Inferior parietal cortex (tissue), 1 donor: ENCODE measurements at regions not wholly inside any gene's neighbourhood (a gene's known extent, or its start where the extent isn't known, plus 50 kb on each side); places are given as distances from the start of the nearest gene placed in this dataset.

ENCODE experiments used
- DNase-seq: peaks from one replicate; pipeline ENCODE4 v3.0.0-alpha.2; 2016; ENCODE audit errors: extremely low spot score

- no peak for DNase-seq
These were observed 202.7 kb upstream of the FOXD3 start for GRCh38 chr1:63119575-63120155.

GRCh38 chr1:63122079-63122478 lies 200.3 kb upstream of the FOXD3 start:
- no peak for DNase-seq

- peak; percentile 77 for DNase-seq
These were observed 197.6 kb upstream of the FOXD3 start for GRCh38 chr1:63124666-63125191.

GRCh38 chr1:63126104-63126503 lies 196.3 kb upstream of the FOXD3 start:
- no peak for DNase-seq

GRCh38 chr1:63127376-63127775 lies 195.0 kb upstream of the FOXD3 start:
- no peak for DNase-seq

GRCh38 chr1:63128556-63128955 lies 193.8 kb upstream of the FOXD3 start:
- no peak for DNase-seq

- DNase-seq = no peak
These were observed 193.2 kb upstream of the FOXD3 start for GRCh38 chr1:63129184-63129583.

- no peak for DNase-seq
These were observed 192.5 kb upstream of the FOXD3 start for GRCh38 chr1:63129855-63130254.

- DNase-seq = peak; percentile 22
These were observed 187.7 kb upstream of the FOXD3 start for GRCh38 chr1:63134501-63135173.

GRCh38 chr1:63135174-63135512 lies 187.2 kb upstream of the FOXD3 start:
- peak; percentile 15 for DNase-seq

GRCh38 chr1:63135801-63136200 lies 186.6 kb upstream of the FOXD3 start:
- no peak for DNase-seq

GRCh38 chr1:63142001-63142400 lies 180.4 kb upstream of the FOXD3 start:
- DNase-seq = no peak

- DNase-seq = no peak
These were observed 178.9 kb upstream of the FOXD3 start for GRCh38 chr1:63143482-63143881.

- DNase-seq = no peak
These were observed 174.6 kb upstream of the FOXD3 start for GRCh38 chr1:63147783-63148182.

GRCh38 chr1:63148825-63149645 lies 173.3 kb upstream of the FOXD3 start:
- peak; percentile 77 for DNase-seq

GRCh38 chr1:63152572-63152971 lies 169.8 kb upstream of the FOXD3 start:
- no peak for DNase-seq

- no peak for DNase-seq
These were observed 166.9 kb upstream of the FOXD3 start for GRCh38 chr1:63155437-63155836.

- no peak for DNase-seq
These were observed 165.3 kb upstream of the FOXD3 start for GRCh38 chr1:63157085-63157484.

GRCh38 chr1:63169057-63169456 lies 153.3 kb upstream of the FOXD3 start:
- DNase-seq = no peak

GRCh38 chr1:63173161-63173560 lies 149.2 kb upstream of the FOXD3 start:
- DNase-seq = no peak

GRCh38 chr1:63189677-63190076 lies 132.7 kb upstream of the FOXD3 start:
- no peak for DNase-seq

GRCh38 chr1:63190171-63190570 lies 132.2 kb upstream of the FOXD3 start:
- DNase-seq = no peak

- DNase-seq = peak; percentile 13
These were observed 123.4 kb upstream of the FOXD3 start for GRCh38 chr1:63198871-63199394.
